ENCODE measurements at regions not wholly inside any gene's neighbourhood (a gene's known extent, or its start where the extent isn't known, plus 50 kb on each side); places are given as distances from the start of the nearest gene placed in this dataset.
"Not testable (repeated sequence)": the region's sequence is repeated elsewhere in the genome, so short reads cannot be mapped to it uniquely, and the experiment has no call there.

GRCh38 chr6:119683031-119683430 lies 333.5 kb upstream of the MAN1A1 start:
- intact Hi-C loops (cut with DNase I) = no loop called here
- no peak for DNase-seq (ENCODE audit: low spot score)

DNA sequence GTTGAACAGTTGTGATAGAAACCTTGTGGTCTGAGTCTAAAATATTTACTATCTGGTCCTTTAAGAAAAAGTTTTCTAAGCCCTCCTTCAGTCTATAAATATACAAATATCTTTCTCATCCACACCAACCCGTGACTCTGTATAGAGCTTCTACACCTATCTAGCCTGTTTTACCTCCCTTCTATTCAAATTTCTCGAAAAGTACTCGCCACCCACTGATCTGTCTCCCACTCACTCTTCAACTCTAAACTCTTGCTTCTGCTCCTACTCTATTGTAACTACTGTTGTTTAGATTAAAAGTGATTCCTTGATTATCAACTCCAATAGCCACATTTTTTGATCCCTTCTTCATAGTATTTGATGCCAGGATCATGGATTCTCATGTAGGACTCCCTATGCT lies 329.4 kb upstream of the MAN1A1 start:
- intact Hi-C loops (cut with DNase I) = loop anchor here in 1 of 2 donors (5.0 kb wide), 1 partner anchor 1097 kb away; no protein-coding TSS in a partner anchor
- no peak for DNase-seq (ENCODE audit: low spot score)

- DNase-seq (ENCODE audit: low spot score) = no peak
- intact Hi-C loops (cut with DNase I) = loop anchor here in 1 of 2 donors (5.0 kb wide), 1 partner anchor 1095 kb away; no protein-coding TSS in a partner anchor
Observed at GRCh38 chr6:119677384-119677783, 327.8 kb upstream of the MAN1A1 start.

DNA sequence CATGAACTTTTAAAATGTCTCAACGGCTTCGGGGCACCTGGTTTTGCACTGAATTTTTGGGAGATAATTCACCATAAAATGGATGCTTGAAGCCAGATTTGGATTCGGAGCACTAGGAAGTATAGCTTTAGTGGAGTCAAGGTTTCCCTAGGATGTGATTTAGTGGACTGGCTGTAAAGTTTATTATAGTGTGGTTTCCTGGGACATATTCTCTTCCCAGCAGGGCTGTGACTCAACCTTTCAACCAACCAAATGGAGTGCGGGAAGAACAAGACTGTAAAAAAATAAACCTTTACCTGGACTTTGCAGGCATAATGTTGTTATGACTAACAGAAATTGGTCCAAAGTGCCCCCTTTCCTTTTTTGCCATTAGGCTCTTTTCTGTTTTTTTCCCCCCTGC lies 327.4 kb upstream of the MAN1A1 start:
- DNase-seq (ENCODE audit: low spot score) = no peak
- intact Hi-C loops (cut with DNase I) = loop anchor here in 1 of 2 donors (5.0 kb wide), 1 partner anchor 1095 kb away; no protein-coding TSS in a partner anchor

DNA sequence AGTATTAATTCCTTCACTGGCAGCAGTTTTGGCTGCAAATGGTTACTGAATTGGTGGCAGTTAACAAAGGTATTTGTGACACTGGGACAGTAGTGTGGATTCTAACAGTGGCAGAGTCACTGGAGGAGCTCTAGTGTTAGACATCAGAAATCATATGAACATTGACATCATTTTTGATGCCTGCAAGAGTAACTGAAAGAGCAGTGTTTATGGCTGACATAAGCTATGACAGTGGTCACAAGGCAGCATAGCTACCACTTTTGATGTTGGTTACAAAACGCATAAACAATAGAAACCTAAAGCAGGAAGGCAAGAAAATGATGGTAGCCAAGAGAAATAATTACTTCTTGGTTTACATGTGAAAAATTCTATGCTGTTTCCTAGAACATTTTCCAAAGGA lies 326.7 kb upstream of the MAN1A1 start:
- DNase-seq (ENCODE audit: low spot score) = no peak
- intact Hi-C loops (cut with DNase I) = loop anchor here in 1 of 2 donors (5.0 kb wide), 1 partner anchor 1094 kb away; no protein-coding TSS in a partner anchor

- no peak for DNase-seq (ENCODE audit: low spot score)
- intact Hi-C loops (cut with DNase I) = loop anchor here in 1 of 2 donors (5.0 kb wide), 1 partner anchor 1991 kb away; no protein-coding TSS in a partner anchor
Observed at GRCh38 chr6:119673741-119674140, 324.2 kb upstream of the MAN1A1 start.

GRCh38 chr6:119672725-119673124 lies 323.2 kb upstream of the MAN1A1 start:
- no peak for DNase-seq (ENCODE audit: low spot score)
- intact Hi-C loops (cut with DNase I) = loop anchor here in 1 of 2 donors (5.0 kb wide), 1 partner anchor 1990 kb away; no protein-coding TSS in a partner anchor

- DNase-seq (ENCODE audit: low spot score) = no peak
- intact Hi-C loops (cut with DNase I) = loop anchor here in 1 of 2 donors (5.0 kb wide), 1 partner anchor 1989 kb away; no protein-coding TSS in a partner anchor
Observed at GRCh38 chr6:119671105-119671504, 321.5 kb upstream of the MAN1A1 start.

DNA sequence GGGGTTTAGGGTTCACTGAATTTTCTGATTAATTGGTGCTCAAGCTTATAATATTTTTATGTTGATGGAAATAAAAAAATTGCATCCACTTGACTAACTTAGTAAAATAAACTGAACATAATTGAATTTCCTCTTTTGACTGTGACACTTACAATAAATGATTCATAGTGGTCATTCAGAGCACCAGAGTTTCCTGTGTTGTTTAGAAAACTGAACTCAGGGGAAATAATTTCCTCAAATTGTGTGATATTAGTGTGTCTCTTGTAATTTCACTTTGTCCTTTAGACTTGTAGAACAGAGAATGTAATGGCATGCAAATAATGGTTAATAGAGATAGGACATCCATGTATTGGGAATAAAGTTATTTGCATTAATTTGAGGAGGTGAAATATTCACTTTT lies 319.7 kb upstream of the MAN1A1 start:
- intact Hi-C loops (cut with DNase I) = no loop called here
- no peak for DNase-seq (ENCODE audit: low spot score)

GRCh38 chr6:119665432-119665831 lies 315.9 kb upstream of the MAN1A1 start:
- intact Hi-C loops (cut with DNase I); DNase-seq (ENCODE audit: low spot score): not testable (repeated sequence)

- DNase-seq (ENCODE audit: low spot score) = no peak
Observed at GRCh38 chr6:119661628-119662027, 312.1 kb upstream of the MAN1A1 start.

DNA sequence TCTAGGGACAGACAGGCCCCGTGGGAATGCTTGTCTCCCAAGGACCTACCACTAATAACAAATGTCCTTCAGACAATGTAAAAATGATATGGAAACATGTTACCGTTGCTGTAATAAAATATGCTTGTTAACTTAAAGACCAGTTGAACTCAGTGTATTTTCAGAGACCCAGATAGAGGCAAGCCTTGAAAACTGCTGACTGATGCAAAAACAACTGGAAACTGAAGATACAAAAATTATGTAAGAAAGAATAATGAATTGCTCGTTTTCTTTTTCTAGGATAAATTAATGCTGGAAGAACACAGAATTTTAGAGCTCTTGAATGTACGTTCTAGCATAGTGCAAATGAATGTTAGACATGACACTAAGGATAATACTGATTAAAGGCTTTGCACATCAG lies 311.5 kb upstream of the MAN1A1 start:
- no peak for DNase-seq (ENCODE audit: low spot score)
- intact Hi-C loops (cut with DNase I) = no loop called here

More at GRCh38 chr6:119661628-119662027, 312.1 kb upstream of the MAN1A1 start:
- intact Hi-C loops (cut with DNase I) = no loop called here

DNA sequence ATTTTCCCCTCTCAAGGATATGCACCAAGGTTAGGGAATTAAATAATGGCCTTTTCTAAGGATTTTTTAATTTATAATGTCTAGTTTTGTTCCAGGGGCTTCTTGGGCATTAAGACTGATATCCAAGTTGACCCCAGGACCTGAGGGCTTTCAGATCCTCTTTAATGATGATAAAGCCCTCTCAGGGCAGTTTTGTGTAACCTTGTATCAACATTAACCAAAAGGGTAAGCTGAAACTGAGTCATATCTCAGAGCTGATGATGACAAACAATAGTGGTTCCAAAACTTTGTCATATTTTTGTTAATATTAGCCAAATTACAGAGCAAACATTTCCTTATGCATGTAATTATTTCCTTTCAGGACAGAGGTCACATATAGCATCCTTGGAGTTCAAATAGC lies 309.4 kb upstream of the MAN1A1 start:
- DNase-seq (ENCODE audit: low spot score) = no peak
- intact Hi-C loops (cut with DNase I) = no loop called here

DNA sequence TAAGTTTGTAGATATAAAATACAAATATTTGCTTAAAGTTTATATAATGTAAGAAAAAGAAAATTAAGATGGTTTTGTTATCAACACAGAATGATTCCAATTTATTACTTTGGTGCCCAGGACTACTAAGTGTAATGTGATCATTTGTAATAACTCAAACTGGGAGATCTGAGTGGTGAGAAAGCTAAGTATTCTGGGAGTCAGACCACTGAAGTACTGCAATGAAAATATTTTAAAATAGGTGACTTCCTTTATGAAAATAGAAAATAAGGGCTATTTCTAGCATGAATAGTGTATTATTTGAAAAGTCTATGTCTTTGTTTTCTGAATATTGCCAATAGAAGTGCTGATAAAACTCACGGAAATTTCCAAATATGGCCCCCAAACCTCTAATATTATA lies 305.6 kb upstream of the MAN1A1 start:
- no peak for DNase-seq (ENCODE audit: low spot score)
- intact Hi-C loops (cut with DNase I) = no loop called here

DNA sequence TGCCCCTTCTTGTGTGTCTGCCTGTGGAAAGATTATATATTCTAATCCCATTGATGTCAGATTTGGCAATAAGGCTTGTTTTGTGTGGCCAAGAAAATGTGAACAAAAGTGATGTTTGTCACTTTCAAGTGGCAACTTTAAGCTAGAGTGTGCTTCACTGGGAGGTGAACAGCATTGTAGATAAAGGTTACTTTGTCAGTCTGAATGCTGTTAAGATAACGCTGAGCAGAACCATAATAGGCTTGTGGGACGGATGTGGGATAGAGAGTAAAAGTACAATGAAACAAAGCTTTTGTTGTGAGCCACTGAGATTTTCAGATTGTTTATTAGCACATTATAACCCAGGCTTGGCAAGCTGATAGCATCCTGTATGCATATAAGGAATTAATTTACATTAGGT lies 303.8 kb upstream of the MAN1A1 start:
- intact Hi-C loops (cut with DNase I) = no loop called here
- no peak for DNase-seq (ENCODE audit: low spot score)

DNA sequence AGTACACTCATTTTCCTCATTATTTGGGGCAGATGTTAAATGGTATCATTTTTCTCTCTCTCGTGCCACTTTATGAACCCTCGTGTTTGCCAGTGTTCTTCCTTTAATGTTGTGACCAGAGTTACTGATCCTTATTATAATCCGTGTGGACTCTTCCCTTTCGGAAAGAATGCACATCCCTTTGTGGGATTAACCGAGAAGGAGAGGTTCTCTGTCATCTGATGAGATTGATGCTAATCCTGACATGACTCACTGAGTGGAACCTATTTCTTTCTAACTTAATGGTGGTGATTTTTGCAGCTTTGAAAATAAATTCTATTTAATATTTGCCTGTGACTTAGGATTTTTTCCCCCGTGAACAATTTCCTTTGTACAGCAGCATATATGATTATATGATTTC lies 300.0 kb upstream of the MAN1A1 start:
- DNase-seq (ENCODE audit: low spot score) = no peak
- intact Hi-C loops (cut with DNase I) = no loop called here

DNA sequence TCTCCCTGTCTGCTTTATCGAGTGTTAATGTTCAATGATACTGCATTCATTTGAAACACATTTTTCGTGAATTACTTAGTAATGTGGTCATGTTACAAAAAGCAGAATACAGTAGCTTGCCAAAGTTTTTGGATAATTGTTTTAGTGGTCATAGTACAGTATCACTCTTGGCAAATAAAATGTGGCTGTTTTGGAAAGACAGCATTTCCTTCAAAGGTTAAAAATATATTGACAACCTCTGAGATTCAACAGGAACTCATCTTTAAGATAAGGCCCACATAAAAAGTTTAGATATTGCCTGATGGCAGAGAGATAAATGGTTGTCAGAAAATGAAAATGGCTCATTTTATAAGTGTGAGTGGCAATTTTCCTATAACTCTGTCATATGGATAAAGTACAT lies 297.7 kb upstream of the MAN1A1 start:
- intact Hi-C loops (cut with DNase I) = no loop called here
- DNase-seq (ENCODE audit: low spot score) = no peak

GRCh38 chr6:119643876-119644275 lies 294.3 kb upstream of the MAN1A1 start:
- DNase-seq (ENCODE audit: low spot score) = no peak
- intact Hi-C loops (cut with DNase I) = no loop called here

DNA sequence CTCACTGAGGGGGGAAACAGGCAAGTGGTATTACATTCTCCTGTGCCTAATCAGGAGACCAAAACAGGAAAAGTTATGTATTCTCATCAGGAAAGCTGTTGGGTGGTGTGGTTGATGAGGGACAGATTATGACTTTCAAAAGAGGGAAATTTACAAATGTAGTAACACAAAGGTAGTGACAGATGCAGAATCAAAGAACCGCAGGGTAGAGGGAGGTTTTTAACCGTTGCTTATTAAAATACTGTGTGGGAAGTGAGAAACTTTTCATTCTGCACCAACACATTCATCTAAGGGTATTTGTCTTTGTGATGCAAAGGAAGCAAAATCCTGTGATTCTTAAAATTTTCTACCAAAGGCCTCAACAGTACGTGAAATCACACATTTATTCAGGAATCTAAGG lies 288.2 kb upstream of the MAN1A1 start:
- intact Hi-C loops (cut with DNase I) = no loop called here
- no peak for DNase-seq (ENCODE audit: low spot score)

DNA sequence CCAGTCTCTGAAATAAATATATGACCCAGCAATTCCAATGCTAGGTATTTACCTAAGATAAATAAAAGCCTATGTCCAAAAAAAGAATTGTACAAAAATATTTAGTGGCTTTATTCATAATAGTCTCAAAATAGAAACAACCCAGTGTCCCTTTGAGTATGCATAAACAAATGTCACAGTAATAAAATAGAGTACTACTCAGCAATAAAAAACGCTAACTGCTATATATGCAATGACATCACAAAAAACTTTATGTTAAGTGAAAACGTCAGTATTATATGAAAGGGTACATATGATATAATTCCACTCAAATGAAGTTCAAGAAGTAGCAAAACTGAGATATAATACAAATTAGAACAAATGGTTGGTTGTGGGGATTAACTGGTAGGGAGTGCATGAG lies 286.5 kb upstream of the MAN1A1 start:
- no peak for DNase-seq (ENCODE audit: low spot score)
- intact Hi-C loops (cut with DNase I) = no loop called here

- no peak for DNase-seq (ENCODE audit: low spot score)
- intact Hi-C loops (cut with DNase I) = no loop called here
Observed at GRCh38 chr6:119633461-119633860, 283.9 kb upstream of the MAN1A1 start.

Data from posterior vena cava (tissue), 2 donors.